RWPE2 (cell line): ENCODE measurements at regions not wholly inside any gene's neighbourhood (a gene's known extent, or its start where the extent isn't known, plus 50 kb on each side); places are given as distances from the start of the nearest gene placed in this dataset.

ENCODE experiments used
- ATAC-seq: fragments of 200-7000 bp; cut with Tn5 transposase; 3 replicates; pipeline ENCODE4 v1.9.1; 2021; ENCODE audit warnings: low read depth
- DNase-seq: peaks from one replicate; pipeline ENCODE4 v3.0.0-alpha.2; 2020; ENCODE audit warnings: low spot score
- H3K27ac ChIP-seq: fragments of 450-650 bp; 2 replicates; pipeline ENCODE4 v1.5.1; 2017; ENCODE audit warnings: mild to moderate bottlenecking; ENCODE audit not compliant: poor library complexity, severe bottlenecking
- H3K27me3 ChIP-seq: fragments of 250-450 bp; sonication (Bioruptor Pico); 2 replicates; pipeline ENCODE4 v1.5.1; 2021; ENCODE audit warnings: mild to moderate bottlenecking, moderate library complexity; ENCODE audit not compliant: insufficient read depth, poor library complexity, severe bottlenecking
- H3K36me3 ChIP-seq: fragments of 250-450 bp; sonication (Bioruptor Pico); 2 replicates; pipeline ENCODE4 v1.5.1; 2020; ENCODE audit warnings: low read depth, mild to moderate bottlenecking, moderate library complexity
- H3K4me1 ChIP-seq: fragments of 250-450 bp; sonication (Bioruptor Pico); 2 replicates; pipeline ENCODE4 v1.5.1; 2021; ENCODE audit warnings: mild to moderate bottlenecking, moderate library complexity; ENCODE audit not compliant: insufficient read depth, poor library complexity, severe bottlenecking
- H3K4me3 ChIP-seq: fragments of 250-450 bp; sonication (Bioruptor Pico); 2 replicates; pipeline ENCODE4 v1.5.1; 2021; ENCODE audit warnings: mild to moderate bottlenecking, moderate library complexity; ENCODE audit not compliant: severe bottlenecking
- H3K9me3 ChIP-seq: fragments of 250-450 bp; sonication (Bioruptor Pico); 2 replicates; pipeline ENCODE4 v1.5.1; 2021; ENCODE audit warnings: mild to moderate bottlenecking, moderate library complexity; ENCODE audit not compliant: severe bottlenecking
- CTCF ChIP-seq: fragments of 450-650 bp; IDR thresholded peaks from one replicate; pipeline ENCODE4 v1.5.1; 2017; ENCODE audit warnings: mild to moderate bottlenecking, moderate library complexity; ENCODE audit not compliant: poor library complexity, severe bottlenecking

- ATAC-seq (no peak), DNase-seq (no peak)
- H3K36me3 ChIP-seq: no peaks in the 10 kb centered on the region
- H3K27me3 ChIP-seq: peaks cover 5% of the 10 kb centered on the region
- H3K4me1 ChIP-seq: no peaks in the 10 kb centered on the region
- H3K4me3 ChIP-seq: no peak overlapping the region
- H3K27ac ChIP-seq: no peak overlapping the region
- TF ChIP-seq CTCF: no peak
- peaks cover 2% of the 10 kb centered on the region for H3K9me3 ChIP-seq
These were observed 416.9 kb upstream of the IRX4 start for GRCh38 chr5:2299388-2300220.

GRCh38 chr5:2298781-2299180 is 416.1 kb upstream of the IRX4 start:
- H3K9me3 ChIP-seq: peaks cover 2% of the 10 kb centered on the region
- DNase-seq (no peak), ATAC-seq (no peak)
- no peaks in the 10 kb centered on the region for H3K36me3 ChIP-seq
- TF ChIP-seq CTCF: no peak
- no peaks in the 10 kb centered on the region for H3K27me3 ChIP-seq
- no peak overlapping the region for H3K4me3 ChIP-seq
- no peaks in the 10 kb centered on the region for H3K4me1 ChIP-seq
- no peak overlapping the region for H3K27ac ChIP-seq

GRCh38 chr5:2297991-2298390 is 415.3 kb upstream of the IRX4 start:
- no peaks in the 10 kb centered on the region for H3K27me3 ChIP-seq
- ATAC-seq: no peak
- no peak for DNase-seq
- H3K27ac ChIP-seq: no peak overlapping the region
- H3K9me3 ChIP-seq: peaks cover 2% of the 10 kb centered on the region
- H3K4me3 ChIP-seq: no peak overlapping the region
- H3K36me3 ChIP-seq: no peaks in the 10 kb centered on the region
- TF ChIP-seq CTCF: no peak
- no peaks in the 10 kb centered on the region for H3K4me1 ChIP-seq

- H3K36me3 ChIP-seq: no peaks in the 10 kb centered on the region
- no peaks in the 10 kb centered on the region for H3K4me1 ChIP-seq
- ATAC-seq (no peak), DNase-seq (no peak)
- no peak overlapping the region for H3K27ac ChIP-seq
- no peaks in the 10 kb centered on the region for H3K27me3 ChIP-seq
- no peak overlapping the region for H3K4me3 ChIP-seq
- no peak for TF ChIP-seq CTCF
- H3K9me3 ChIP-seq: peaks cover 2% of the 10 kb centered on the region
These were observed 412.8 kb upstream of the IRX4 start for GRCh38 chr5:2295476-2295875.

GRCh38 chr5:2293906-2294305 is 411.2 kb upstream of the IRX4 start:
- Histone ChIP-seq H3K27ac (no peak overlapping the region), H3K36me3 (no peaks in the 10 kb centered on the region), H3K4me3 (no peak overlapping the region), H3K9me3 (peaks cover 2% of the 10 kb centered on the region), H3K4me1 (no peaks in the 10 kb centered on the region), H3K27me3 (no peaks in the 10 kb centered on the region)
- TF ChIP-seq CTCF: no peak
- no peak for DNase-seq
- ATAC-seq: no peak
